Endothelial cell of umbilical vein (primary cell): ENCODE measurements at regions not wholly inside any gene's neighbourhood (a gene's known extent, or its start where the extent isn't known, plus 50 kb on each side); places are given as distances from the start of the nearest gene placed in this dataset.

Source experiments
- CTCF ChIP-seq, 2 donors: IDR thresholded peaks; 1 replicate in 1 of 2; 2 replicates in 1 of 2; pipeline ENCODE4 v1.5.1; 2011; ENCODE audit warnings: low read length in 2 of 2, mild to moderate bottlenecking in 2 of 2, moderate library complexity in 2 of 2, control low read depth in 1 of 2, inconsistent platforms in 1 of 2, low read depth in 1 of 2; ENCODE audit not compliant: insufficient read depth in 1 of 2; ENCODE audit errors: extremely low read depth in 1 of 2
- EZH2 ChIP-seq: IDR thresholded peaks from 2 replicates; pipeline ENCODE4 v1.6.1; 2012; ENCODE audit warnings: borderline replicate concordance, low read depth, mild to moderate bottlenecking, moderate library complexity, low read length, inconsistent platforms; ENCODE audit not compliant: severe bottlenecking
- JUN ChIP-seq: IDR thresholded peaks from 2 replicates; pipeline ENCODE4 v1.6.1; 2011; ENCODE audit warnings: borderline replicate concordance, low read depth; ENCODE audit not compliant: insufficient read length, insufficient read depth
- MAX ChIP-seq: IDR thresholded peaks from 2 replicates; pipeline ENCODE4 v1.6.1; 2011; ENCODE audit not compliant: insufficient read depth, insufficient read length
- MYC ChIP-seq: IDR thresholded peaks from one replicate; pipeline ENCODE4 v1.6.1; 2011; ENCODE audit warnings: mild to moderate bottlenecking, low read depth, low read length
- POLR2A ChIP-seq: IDR thresholded peaks from 2 replicates; pipeline ENCODE4 v1.6.1; 2012; ENCODE audit warnings: low read depth, mild to moderate bottlenecking, control low read depth, low read length
- POLR2AphosphoS5 ChIP-seq: IDR thresholded peaks from 2 replicates; pipeline ENCODE4 v1.6.1; 2012; ENCODE audit warnings: low read depth, mild to moderate bottlenecking, control low read depth, low read length, moderate library complexity; ENCODE audit not compliant: insufficient read depth

GRCh38 chr9:16174915-16175314 is 622.1 kb downstream of the CCDC171 start:
- TF ChIP-seq POLR2A: no peak
- TF ChIP-seq JUN: no peak
- no peak for TF ChIP-seq CTCF (IDR thresholded peaks at IDR 0.05; ENCODE audit: extremely low read depth in 1 of 2, insufficient read depth in 1 of 2, low read depth in 1 of 2, low read length in 2 of 2)
- TF ChIP-seq MYC: no peak
- TF ChIP-seq POLR2AphosphoS5: no peak
- TF ChIP-seq MAX: no peak
- TF ChIP-seq EZH2: no peak
